ENCODE measurements at regions not wholly inside any gene's neighbourhood (a gene's known extent, or its start where the extent isn't known, plus 50 kb on each side); places are given as distances from the start of the nearest gene placed in this dataset.
"Not testable (repeated sequence)": the region's sequence is repeated elsewhere in the genome, so short reads cannot be mapped to it uniquely, and the experiment has no call there.

DNA sequence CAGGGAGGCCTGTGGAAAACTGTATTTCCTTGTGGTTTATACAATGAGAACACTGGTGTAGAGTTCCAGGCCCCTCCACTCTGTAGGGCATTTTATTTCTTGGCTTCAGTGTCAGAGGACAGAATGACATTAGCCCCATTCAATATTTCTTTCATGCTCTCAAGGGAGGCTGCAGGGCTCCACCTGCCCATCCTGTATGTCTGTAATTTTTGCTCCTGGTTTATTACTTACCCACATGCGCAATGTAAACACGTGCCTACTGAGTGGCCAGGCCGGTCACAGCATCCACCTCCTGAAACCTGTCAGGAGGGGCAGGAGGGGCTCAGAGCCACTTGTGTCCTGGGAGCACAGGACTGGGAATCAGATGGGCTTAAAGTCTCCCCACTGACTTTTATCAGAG is 82.4 kb downstream of the GADD45G start:
- no peak for DNase-seq (ENCODE audit: low spot score)
- in situ Hi-C loops (cut with HindIII; ENCODE audit: low sequenced_read_pairs): no loop called here

DNA sequence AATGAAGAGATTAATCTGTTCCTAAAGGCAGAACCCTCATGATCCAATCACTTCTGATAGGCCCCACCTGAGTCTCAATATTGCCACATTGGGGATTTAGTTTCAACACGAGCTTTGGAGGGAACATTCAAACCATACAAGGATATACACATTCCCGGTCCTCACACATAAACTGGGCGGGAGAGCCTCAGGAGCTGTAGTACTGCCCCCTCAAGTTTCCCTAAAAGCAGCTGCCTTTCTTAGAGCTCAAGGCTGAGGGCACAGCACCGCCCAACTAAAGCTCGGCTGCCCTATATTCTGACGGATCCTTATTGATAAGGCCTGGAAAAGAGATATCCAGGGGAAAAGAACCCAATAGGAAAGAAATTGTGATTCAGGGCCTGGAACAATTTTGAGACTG is 83.0 kb downstream of the GADD45G start:
- in situ Hi-C loops (cut with HindIII; ENCODE audit: low sequenced_read_pairs): no loop called here
- no peak for DNase-seq (ENCODE audit: low spot score)

DNA sequence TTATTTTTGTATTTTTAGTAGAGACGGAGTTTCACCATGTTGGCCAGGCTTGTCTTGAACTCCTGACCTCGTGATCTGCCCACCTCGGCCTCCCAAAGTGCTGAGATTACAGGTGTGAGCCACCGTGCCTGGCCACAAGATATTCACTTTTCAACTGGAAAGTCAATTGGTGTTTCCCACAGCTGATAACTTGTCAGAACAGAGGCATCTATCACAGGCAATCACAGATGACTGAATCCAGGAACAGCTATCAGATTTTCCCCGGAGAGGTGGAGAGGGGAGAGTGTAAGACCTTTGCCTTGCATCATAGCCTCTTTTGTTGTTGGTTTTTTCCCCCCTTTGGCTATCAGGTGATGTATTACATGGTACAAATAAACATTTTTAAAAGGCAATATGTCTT is 84.5 kb downstream of the GADD45G start:
- DNase-seq (ENCODE audit: low spot score); in situ Hi-C loops (cut with HindIII; ENCODE audit: low sequenced_read_pairs): not testable (repeated sequence)

DNA sequence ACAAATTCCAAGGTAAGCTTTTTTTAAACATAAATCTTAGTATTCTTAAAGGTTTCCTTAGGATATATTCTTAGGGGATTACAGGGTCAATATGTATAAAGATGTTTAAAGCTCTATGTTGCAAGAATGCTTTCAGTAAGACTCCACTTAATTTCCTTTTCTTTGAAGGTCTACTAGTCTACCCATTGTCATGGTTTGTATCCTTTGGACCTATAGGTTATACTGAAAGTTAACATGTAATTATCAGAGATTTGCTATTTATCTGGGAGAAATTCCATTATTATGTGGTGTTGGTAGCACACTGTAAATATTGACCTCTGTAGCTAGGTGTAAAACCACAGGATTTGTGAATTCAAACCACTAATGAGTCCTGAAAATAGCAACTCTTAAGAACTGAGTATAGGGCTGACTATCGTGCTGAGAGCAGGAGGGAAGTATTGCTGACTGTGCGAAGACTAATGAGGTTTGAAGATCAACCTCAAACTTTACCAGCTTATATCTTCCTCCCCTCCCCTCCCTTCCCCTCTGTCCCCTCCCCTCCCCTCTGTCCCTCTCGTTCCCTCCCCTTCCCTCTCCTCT is 85.6 kb downstream of the GADD45G start:
- in situ Hi-C loops (cut with HindIII; ENCODE audit: low sequenced_read_pairs): no loop called here
- no peak for DNase-seq (ENCODE audit: low spot score)

DNA sequence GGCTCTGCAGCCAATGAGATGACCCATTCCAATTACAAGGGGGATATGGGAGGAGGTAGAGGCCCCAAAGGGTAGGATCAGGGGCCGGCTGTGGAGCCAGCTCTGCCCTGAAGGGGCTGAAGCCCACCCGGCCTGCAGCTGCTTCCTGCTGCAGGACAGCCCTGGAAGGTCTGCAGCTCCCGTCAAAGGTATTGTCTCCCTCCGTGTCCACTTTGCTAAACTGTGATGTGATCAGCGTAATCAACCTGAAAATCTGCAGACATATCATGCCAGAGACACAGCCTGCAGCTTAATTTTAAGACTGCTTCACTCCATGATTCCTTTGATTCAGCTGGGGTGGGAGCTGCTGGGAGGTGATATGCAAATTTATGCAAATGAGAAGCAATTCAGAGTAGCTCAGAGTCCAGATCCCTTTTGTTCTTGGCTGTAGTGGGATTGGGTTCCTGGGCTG is 90.7 kb downstream of the GADD45G start:
- no peak for DNase-seq (ENCODE audit: low spot score)
- in situ Hi-C loops (cut with HindIII; ENCODE audit: low sequenced_read_pairs): no loop called here

DNA sequence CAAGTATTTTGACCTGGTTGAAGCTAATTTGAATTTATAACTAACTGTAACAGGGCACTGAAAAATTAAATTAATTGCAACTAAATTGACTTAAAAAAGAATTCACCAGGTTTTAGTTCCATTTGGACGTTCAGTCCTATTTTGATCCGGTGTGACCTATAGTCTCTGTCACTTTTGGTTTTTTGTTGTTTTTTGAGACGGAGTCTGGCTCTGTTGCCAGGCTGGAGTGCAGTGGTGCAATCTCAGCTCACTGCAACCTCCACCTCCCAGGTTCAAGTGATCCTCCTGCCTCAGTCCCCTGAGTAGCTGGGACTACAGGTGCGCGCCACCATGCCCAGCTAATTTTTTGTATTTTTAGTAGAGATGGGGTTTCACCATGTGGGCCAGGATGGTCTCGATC is 91.2 kb downstream of the GADD45G start:
- DNase-seq (ENCODE audit: low spot score); in situ Hi-C loops (cut with HindIII; ENCODE audit: low sequenced_read_pairs): not testable (repeated sequence)

DNA sequence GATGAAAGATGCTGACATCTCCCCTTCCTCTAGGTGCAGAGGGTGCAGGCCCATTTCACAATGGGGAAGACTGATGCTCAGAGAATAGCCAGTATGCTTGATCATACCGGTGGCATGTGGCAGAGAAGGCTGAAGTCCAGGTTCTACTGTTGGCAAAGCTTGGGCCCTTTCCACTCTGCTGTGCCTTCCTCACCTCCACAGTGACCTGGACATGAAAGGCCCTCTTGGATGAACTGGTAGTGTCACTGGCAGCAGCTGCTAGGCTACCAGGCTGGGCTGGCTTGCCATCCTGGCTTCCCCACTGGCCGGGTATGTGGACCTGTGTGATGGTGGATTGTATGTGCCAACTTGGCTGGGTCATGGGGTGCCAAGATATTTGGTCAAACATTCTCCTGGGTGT is 92.0 kb downstream of the GADD45G start:
- DNase-seq (ENCODE audit: low spot score): no peak
- in situ Hi-C loops (cut with HindIII; ENCODE audit: low sequenced_read_pairs): no loop called here

DNA sequence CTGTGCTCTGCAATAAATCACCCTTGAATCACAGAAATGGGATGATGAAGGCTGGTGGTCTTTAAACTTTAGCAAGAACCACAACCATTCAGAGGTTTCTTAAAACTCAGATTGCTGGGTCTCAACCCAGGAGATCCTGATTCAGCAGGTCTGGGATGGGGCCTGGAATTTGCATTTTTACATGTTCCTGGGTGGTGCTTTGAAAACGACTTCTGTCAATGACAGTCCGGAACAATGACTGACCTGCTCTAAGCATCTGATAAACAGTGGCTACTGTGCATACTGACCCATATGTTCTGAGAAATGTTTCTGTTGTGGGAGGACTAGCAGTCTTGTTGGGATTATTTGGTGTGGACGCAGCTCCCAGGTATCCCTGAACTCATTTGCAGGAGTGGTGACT is 92.7 kb downstream of the GADD45G start:
- in situ Hi-C loops (cut with HindIII; ENCODE audit: low sequenced_read_pairs): no loop called here
- no peak for DNase-seq (ENCODE audit: low spot score)

DNA sequence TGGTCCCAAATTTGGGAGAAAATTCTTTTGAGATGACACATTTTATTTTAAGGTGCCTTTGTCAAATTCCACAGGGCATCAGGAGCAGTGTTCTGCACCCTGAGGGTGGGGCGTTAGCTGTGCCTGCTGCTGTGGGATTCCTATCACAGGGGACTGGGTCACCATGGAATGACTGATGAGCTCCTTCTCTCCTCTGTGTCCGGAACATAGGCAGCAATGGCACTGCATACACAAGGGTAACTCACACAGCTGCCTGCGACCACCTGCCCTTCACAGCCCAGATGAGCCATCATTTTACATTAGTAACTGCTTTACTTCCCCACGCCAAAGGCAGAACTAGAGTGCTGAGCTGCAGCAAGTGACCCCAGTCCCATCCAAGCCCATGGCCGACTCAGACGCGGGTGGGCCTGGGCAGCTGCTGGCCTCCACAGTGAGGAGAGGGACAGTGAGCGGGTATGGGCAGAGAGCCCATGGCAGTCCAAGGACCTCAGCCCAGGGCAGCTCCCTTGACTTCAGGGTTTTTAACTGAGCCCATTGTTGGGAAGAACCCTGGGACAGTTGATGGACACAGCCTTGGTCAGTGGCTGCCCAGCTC is 93.7 kb downstream of the GADD45G start:
- in situ Hi-C loops (cut with HindIII; ENCODE audit: low sequenced_read_pairs): no loop called here
- no peak for DNase-seq (ENCODE audit: low spot score)

DNA sequence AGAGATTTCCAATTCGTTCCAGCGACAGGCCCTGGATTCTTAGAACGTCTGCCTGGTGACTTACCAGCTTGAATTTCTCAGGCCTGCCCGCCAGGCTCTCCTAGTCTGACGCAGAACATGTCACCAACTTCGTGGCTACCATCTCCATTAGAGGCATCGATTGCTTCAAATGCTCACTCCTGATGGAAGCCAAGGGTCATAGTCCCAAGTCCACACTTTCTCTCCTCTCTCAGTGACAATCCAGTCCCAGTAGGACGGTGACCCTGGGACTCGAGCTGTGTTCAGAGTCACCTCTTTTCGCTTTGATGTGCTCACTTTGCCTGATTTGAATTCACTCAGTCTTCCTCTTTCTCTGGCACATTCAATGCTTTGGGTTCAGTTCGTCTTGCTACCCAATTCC is 94.8 kb downstream of the GADD45G start:
- in situ Hi-C loops (cut with HindIII; ENCODE audit: low sequenced_read_pairs): no loop called here

DNA sequence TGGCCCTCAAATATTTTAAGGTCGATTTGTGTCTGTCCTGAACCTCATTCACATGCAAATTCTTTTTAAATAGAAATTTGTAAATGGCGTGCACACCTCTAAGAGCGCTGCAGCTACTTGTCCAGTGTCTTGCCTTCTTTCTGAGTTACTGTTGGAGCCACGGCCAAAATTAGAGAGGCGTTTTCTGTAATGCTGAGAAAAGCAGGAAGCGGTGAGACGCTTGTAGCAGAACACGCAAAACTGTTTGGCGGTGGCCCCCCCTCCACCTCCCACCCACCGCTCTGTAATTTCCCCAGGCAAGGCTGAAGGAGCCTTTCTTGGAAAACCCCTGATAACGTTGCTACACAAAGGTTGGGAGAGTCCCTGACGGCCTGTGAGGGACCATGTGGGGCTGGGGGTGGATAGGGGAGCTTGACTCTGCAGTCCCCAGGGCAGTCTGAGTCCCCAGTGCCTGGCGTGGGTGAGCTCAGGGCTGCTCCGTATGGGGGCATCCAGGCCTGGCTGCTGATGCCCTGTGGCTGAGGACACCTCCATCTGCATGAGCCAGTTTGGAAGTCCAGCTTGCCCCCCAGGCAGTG is 96.5 kb downstream of the GADD45G start:
- no peak for DNase-seq (ENCODE audit: low spot score)
- in situ Hi-C loops (cut with HindIII; ENCODE audit: low sequenced_read_pairs): no loop called here

More for the DNA sequence above, 94.8 kb downstream of the GADD45G start:
- no peak for DNase-seq (ENCODE audit: low spot score)

DNA sequence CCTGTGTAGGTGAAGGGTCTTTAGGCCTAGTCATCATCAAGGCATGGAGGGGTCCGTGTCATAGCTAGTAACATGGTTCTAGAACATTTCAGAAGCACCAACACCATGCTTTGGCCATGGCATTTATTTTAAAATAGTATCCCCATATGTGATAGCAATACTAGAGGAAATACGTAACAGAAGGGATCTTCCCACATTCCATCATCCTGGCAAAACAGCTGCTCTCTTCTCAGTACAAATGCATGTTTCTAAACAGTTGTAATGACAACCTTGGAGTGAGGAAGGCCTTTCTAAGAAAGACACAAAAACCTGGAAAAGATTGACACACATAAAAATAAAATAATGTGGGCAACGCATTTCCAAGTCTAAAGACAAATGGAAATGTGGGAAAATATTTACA is 97.6 kb downstream of the GADD45G start:
- no peak for DNase-seq (ENCODE audit: low spot score)
- in situ Hi-C loops (cut with HindIII; ENCODE audit: low sequenced_read_pairs): no loop called here

DNA sequence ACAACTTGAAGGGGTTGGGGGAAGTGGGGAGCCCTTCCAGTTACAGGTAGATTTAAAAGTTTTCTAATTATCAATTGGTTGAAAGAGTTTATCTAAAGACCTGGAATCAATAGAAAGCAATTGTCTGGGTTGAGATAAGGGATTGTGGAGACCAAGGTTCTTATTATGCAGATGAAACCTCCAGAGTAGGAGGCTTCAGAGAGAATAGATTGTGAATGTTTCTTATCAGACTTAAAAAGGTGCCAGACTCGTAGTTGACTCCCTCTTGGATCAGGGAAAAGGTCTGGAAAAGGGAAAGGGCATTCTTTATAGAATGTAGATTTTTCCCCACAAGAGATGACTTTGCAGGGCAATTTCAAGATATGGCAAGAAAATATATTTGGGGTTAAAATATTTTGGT is 100.8 kb downstream of the GADD45G start:
- DNase-seq (ENCODE audit: low spot score): no peak
- in situ Hi-C loops (cut with HindIII; ENCODE audit: low sequenced_read_pairs): no loop called here

DNA sequence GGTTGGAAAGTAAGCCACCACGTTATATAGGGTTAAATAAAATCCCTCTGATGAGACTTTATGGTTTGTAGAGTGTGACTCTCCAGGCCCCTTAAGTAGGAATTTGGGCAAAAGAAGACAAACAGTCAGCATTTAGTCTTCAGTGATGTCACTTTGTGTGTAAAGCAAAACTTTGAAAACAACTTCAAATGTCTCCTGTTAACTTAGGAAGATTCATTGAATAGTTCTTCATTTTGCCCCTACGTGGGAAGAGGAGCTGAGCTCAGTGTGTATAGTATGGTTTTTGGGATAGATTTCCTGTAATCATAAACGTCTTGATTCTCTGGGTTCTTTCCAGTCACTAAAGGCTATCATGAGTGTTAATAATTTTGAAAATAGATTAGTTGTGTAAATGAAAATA is 101.3 kb downstream of the GADD45G start:
- DNase-seq (ENCODE audit: low spot score): no peak
- in situ Hi-C loops (cut with HindIII; ENCODE audit: low sequenced_read_pairs): no loop called here

DNA sequence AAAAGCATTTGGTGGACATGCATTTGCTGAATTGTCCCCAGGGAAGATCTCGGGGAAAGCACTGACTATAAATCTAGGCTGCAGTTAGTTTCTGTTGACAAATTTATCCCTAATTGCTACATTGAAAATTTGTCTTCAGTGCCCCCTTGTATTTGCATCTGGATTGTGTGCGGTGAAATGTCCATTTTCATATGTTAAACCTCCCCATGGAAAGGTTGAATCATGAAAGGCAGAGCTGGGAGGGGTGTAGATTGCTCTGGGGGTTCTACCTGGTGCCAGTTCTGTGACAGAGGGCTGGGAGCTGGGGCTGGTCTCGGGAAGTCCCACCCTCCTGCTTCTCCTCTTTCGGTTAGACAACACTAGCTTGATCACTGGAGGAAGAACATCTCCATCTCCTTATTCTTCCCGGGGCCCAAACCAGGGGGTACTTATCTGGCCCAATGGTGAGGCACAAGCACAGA is 101.9 kb downstream of the GADD45G start:
- in situ Hi-C loops (cut with HindIII; ENCODE audit: low sequenced_read_pairs): no loop called here
- no peak for DNase-seq (ENCODE audit: low spot score)

DNA sequence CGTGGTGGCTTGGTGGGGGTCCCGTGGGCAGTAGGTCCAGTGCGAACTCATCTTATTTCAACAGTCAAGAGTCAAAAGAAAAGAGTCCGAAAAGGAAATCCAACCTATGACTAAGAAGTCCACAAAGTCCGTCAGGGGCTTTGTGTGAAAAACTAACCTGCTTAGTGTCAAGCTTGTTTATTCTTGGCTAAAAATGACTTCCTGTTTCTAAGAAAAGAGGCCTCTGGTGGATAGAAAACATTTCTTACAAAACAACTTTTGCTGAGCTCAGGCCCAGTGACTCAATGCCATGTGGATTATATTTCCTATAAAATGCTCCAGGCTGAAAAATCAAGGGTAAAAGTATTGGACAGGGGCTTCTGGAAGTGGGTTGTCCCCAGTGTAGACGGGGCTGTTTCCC is 105.9 kb downstream of the GADD45G start:
- no peak for DNase-seq (ENCODE audit: low spot score)
- in situ Hi-C loops (cut with HindIII; ENCODE audit: low sequenced_read_pairs): no loop called here

DNA sequence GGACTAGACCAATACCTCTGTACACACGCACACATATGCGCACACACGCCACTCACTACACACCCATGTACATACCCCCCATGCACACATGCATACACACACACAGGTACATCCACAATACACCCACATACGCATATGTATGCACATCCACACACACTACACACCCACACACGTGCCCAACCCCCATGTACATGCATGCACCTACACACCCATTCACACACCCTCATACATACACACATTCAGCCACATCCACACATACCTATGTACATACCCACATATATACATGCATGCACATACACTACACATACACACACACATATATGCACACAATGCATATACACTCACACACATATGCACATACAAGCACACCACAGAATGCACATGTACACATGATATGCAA is 107.1 kb downstream of the GADD45G start:
- in situ Hi-C loops (cut with HindIII; ENCODE audit: low sequenced_read_pairs): no loop called here

DNA sequence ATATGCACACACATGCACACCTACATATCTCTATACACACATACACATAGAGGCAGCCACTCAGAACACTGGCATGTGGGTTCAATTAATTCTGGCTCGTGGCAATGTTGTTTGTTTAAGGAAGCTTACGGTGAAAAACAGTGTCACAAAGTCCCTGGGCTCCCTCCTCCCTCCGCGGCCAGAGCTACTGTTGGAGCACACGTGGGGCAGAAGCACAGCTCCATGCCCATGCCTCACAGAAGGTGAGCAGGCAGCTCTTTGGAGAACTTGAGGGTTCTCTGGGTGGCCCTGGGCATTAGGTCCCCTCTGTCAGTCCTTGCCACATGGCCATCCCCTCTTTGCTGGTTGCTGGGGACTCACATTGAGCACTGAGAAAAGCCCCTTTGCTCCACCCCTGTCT is 107.5 kb downstream of the GADD45G start:
- in situ Hi-C loops (cut with HindIII; ENCODE audit: low sequenced_read_pairs): no loop called here
- DNase-seq (ENCODE audit: low spot score): no peak

More for the DNA sequence above, 107.1 kb downstream of the GADD45G start:
- DNase-seq (ENCODE audit: low spot score): no peak

DNA sequence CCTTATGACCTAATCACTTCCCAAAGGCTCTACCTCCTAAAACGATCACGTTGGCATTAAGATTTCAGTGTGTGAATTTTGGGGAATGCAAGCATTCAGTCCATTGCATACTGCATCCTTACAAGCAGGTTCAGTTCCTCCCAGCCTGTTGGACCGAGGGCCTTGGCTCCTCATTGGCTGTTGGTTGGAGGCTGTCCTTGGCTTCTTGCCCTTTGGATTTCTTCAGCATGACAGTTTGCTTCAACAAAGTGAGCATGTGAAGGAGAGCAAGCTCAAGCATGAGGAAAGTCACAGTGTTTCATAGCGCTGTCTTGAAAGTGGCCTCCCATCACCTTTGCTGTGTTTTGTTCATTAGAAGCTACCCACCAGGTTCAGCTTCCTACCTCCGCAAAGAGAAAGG is 109.5 kb downstream of the GADD45G start:
- no peak for DNase-seq (ENCODE audit: low spot score)
- in situ Hi-C loops (cut with HindIII; ENCODE audit: low sequenced_read_pairs): no loop called here

DNA sequence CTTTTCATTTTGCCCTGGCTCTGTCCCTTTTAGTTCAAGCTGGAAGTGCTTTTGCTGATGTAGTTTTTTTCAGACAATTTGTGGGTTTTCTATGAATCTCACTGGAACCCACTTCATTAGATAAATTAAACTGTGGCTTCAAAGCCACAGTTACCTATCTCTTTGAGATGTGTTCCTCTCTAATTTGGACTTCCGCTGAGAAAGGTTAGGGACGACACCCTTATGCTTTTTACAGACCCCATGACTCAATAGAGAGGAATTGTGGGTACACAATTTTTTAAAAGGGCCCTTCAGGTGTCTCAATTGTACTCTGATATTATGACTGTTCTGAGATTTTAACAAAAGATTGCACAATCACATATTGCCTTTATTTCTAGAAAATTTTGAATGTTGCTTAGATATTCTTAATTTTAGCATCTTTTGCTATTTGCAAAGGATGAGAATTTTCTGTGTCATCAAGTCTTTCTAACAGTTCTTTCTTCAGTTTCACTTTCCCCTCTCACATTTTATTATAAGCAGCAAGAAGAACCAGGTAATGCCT is 110.6 kb downstream of the GADD45G start:
- in situ Hi-C loops (cut with HindIII; ENCODE audit: low sequenced_read_pairs): no loop called here

DNA sequence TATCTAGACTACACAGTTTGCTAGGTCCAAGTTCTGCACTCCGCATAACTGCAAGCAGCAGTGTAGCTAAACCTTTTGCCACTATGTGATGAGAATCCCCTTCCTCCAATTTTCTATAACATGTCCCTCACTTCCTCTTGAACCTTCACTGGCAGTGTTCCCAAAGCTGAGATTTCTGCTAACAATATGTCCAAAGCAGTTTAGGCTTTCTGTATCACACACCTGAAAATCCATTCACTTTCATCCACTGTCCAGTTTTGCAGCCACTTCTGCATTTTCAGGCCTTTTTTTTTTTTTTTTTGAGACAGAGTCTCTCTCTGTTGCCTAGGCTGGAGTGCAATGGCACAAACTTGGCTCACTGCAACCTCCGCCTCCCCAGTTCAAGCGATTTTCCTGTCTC is 111.1 kb downstream of the GADD45G start:
- in situ Hi-C loops (cut with HindIII; ENCODE audit: low sequenced_read_pairs): no loop called here
- DNase-seq (ENCODE audit: low spot score): no peak

More for the DNA sequence above, 110.6 kb downstream of the GADD45G start:
- DNase-seq (ENCODE audit: low spot score): no peak
